Glutamatergic neuron (in vitro differentiated cells): ENCODE measurements at regions not wholly inside any gene's neighbourhood (a gene's known extent, or its start where the extent isn't known, plus 50 kb on each side); places are given as distances from the start of the nearest gene placed in this dataset.
"Not testable (repeated sequence)": the region's sequence is repeated elsewhere in the genome, so short reads cannot be mapped to it uniquely, and the experiment has no call there.

Experiments
- DNase-seq: peaks from one replicate; pipeline ENCODE4 v3.0.0; 2022
- H3K27ac Mint-ChIP-seq: one replicate; pipeline ENCODE4 v1.8.0; 2020; ENCODE audit warnings: mild to moderate bottlenecking, mixed read lengths, inconsistent platforms; ENCODE audit not compliant: unreplicated experiment
- H3K27me3 Mint-ChIP-seq: one replicate; pipeline ENCODE4 v1.8.0; 2020; ENCODE audit warnings: mild to moderate bottlenecking, moderate library complexity, mixed read lengths, inconsistent platforms; ENCODE audit not compliant: unreplicated experiment
- H3K36me3 Mint-ChIP-seq: one replicate; pipeline ENCODE4 v1.8.0; 2020; ENCODE audit warnings: mild to moderate bottlenecking, mixed read lengths, inconsistent platforms; ENCODE audit not compliant: unreplicated experiment
- H3K4me1 Mint-ChIP-seq: one replicate; pipeline ENCODE4 v1.8.0; 2020; ENCODE audit warnings: mild to moderate bottlenecking, low read depth, mixed read lengths, inconsistent platforms; ENCODE audit not compliant: unreplicated experiment
- H3K4me3 Mint-ChIP-seq: one replicate; pipeline ENCODE4 v1.8.0; 2020; ENCODE audit warnings: mild to moderate bottlenecking, mixed read lengths, inconsistent platforms; ENCODE audit not compliant: unreplicated experiment
- H3K9me3 Mint-ChIP-seq: one replicate; pipeline ENCODE4 v1.8.0; 2020; ENCODE audit warnings: mild to moderate bottlenecking, moderate library complexity, mixed read lengths, inconsistent platforms; ENCODE audit not compliant: unreplicated experiment
- TF ChIP-seq, protein P1 (sequence below): fragments of 200-600 bp; sonication (generic); IDR thresholded peaks from one replicate; pipeline ENCODE4 v1.5.0; 2021; ENCODE audit not compliant: partially characterized antibody, unreplicated experiment

DNA sequence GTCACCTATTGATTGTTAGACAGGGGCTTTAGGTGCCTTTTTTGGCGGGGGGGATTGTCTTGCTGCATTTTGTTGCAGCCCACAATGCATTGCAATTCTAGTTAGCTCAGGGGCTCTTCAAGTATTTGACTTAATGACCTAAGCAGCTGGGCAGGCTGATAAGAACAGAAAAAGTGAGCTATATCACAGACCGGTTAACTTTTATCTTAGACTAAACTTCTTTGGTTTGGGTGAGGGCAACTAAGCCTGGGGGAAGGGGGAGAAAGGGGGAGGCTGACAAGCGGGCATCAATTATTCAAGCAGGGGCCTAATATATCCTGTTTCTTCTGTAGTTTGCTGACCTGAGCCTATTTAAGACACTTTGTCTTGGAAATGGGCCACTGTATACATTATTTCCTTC lies 66.0 kb upstream of the GPR6 start:
- no peak for DNase-seq
- Mint-ChIP-seq H3K4me3 (no peak overlapping the region), H3K9me3 (no peaks in the 10 kb centered on the region), H3K27me3 (no peaks in the 10 kb centered on the region), H3K27ac (no peak overlapping the region), H3K4me1 (no peaks in the 10 kb centered on the region), H3K36me3 (no peaks in the 10 kb centered on the region)
- TF ChIP-seq, protein P1, sequence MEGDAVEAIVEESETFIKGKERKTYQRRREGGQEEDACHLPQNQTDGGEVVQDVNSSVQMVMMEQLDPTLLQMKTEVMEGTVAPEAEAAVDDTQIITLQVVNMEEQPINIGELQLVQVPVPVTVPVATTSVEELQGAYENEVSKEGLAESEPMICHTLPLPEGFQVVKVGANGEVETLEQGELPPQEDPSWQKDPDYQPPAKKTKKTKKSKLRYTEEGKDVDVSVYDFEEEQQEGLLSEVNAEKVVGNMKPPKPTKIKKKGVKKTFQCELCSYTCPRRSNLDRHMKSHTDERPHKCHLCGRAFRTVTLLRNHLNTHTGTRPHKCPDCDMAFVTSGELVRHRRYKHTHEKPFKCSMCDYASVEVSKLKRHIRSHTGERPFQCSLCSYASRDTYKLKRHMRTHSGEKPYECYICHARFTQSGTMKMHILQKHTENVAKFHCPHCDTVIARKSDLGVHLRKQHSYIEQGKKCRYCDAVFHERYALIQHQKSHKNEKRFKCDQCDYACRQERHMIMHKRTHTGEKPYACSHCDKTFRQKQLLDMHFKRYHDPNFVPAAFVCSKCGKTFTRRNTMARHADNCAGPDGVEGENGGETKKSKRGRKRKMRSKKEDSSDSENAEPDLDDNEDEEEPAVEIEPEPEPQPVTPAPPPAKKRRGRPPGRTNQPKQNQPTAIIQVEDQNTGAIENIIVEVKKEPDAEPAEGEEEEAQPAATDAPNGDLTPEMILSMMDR, result no peak

DNA sequence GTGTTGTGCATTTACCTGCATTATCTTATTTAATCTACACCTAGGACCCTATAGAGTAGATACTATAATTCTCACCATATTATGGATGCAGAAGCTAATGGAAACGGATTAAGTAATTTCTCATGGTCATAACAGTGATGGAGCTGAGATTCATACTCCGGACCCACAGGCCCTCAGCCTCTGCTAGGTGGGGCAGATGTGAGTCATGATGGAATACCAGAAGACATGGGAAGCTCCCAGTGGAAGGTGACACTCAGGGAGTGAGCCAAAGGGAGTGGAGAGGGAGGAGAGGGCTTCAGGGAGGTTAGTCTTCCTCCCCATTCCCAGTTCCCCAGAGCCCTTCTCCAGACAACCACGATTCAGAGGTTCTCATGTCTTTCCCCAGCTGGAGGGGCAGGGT lies 65.2 kb upstream of the GPR6 start:
- H3K27ac Mint-ChIP-seq, result no peak overlapping the region
- peaks cover 2% of the 10 kb centered on the region for H3K27me3 Mint-ChIP-seq
- no peaks in the 10 kb centered on the region for H3K4me1 Mint-ChIP-seq
- DNase-seq, result no peak
- no peak overlapping the region for H3K4me3 Mint-ChIP-seq
- TF ChIP-seq, protein P1, result no peak
- H3K9me3 Mint-ChIP-seq, result no peaks in the 10 kb centered on the region
- no peaks in the 10 kb centered on the region for H3K36me3 Mint-ChIP-seq

DNA sequence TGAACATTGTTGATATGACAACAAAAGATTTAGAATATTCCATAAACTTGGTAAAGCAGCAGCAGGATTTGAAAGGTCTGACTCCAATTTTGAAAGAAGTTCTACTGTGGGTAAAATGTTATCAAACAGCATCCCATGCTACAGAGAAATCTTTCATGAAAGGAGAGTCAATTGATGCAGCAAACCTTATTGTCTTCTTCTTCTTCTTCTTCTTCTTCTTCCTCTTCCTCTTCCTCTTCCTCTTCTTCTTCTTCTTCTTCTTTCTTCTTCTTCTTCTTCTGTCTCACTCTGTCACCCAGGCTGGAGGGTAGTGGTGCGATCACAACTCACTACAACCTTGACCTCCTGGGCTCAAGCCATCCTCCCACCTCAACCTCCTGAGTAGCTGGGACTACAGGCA lies 62.4 kb upstream of the GPR6 start:
- H3K27ac Mint-ChIP-seq, H3K4me3 Mint-ChIP-seq, H3K4me1 Mint-ChIP-seq, H3K36me3 Mint-ChIP-seq, H3K27me3 Mint-ChIP-seq, DNase-seq, H3K9me3 Mint-ChIP-seq: not testable (repeated sequence)

DNA sequence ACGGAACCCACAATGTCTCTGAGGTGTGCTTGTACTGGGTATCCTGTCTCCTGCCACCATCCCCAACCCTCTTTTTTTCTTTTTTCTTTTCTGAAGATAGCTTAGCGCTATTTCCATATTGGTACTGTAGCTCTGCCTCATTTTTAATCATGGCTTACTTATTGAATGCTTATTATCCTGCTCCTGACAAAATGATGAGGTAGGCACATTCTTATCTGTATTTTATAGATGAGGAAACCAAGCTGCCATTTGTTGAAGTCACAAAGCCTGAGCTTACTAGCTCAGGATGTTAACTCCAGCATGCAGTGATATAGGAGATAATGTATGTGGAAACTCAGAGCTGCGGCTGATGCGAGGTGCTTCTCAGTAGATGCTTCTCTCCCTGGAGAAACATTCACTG lies 61.4 kb upstream of the GPR6 start:
- Mint-ChIP-seq H3K4me3 (no peak overlapping the region), H3K27ac (no peak overlapping the region), H3K27me3 (peaks cover 2% of the 10 kb centered on the region), H3K4me1 (no peaks in the 10 kb centered on the region), H3K36me3 (no peaks in the 10 kb centered on the region), H3K9me3 (no peaks in the 10 kb centered on the region)
- DNase-seq, result no peak
- TF ChIP-seq, protein P1, result no peak

DNA sequence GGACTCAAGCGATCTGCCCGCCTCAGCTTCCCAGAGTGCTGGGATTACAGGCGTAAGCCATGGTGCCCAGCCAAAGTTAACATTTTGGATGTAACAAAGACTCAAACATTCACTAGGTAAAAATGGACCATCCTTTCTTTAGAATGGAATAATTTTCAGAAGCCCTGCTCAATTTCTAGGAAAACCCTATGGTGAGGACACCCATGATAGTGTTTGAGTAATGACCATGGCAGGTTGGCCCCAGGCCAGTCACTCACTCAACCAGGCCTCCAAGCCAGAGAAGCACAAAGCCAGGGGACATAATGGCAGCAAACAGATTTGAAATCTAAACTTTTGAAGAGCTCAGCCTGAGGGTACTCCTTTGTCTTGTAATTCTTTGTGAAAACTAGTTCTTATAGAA lies 59.9 kb upstream of the GPR6 start:
- Mint-ChIP-seq H3K4me3 (no peak overlapping the region), H3K36me3 (no peaks in the 10 kb centered on the region), H3K27me3 (peaks cover 2% of the 10 kb centered on the region), H3K4me1 (no peaks in the 10 kb centered on the region), H3K27ac (no peak overlapping the region), H3K9me3 (no peaks in the 10 kb centered on the region)
- DNase-seq, result no peak
- TF ChIP-seq, protein P1, result no peak

DNA sequence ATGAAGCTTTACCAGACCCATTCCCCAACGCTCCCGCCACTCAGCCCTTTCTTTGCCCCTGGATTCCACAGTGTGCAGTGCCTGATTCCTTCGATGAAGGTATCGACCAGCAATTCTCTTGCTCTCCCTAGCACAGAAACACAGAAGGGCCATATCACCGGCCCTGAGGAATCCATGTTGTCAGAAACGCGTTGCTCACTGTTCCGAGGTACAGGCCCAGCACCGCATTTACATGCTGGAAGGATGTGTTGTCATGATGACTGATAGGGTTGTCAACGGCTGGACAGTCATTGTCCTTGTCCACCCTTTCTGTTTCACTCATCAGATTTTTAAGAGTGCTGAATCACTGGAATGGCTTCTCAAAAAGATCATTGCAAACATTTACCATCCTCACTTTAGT lies 57.2 kb upstream of the GPR6 start:
- no peaks in the 10 kb centered on the region for H3K9me3 Mint-ChIP-seq
- no peak for DNase-seq
- TF ChIP-seq, protein P1, result no peak
- peaks cover 2% of the 10 kb centered on the region for H3K27me3 Mint-ChIP-seq
- H3K4me3 Mint-ChIP-seq, result no peak overlapping the region
- no peaks in the 10 kb centered on the region for H3K4me1 Mint-ChIP-seq
- no peak overlapping the region for H3K27ac Mint-ChIP-seq
- no peaks in the 10 kb centered on the region for H3K36me3 Mint-ChIP-seq
